HEK293T (cell line): ENCODE measurements at regions not wholly inside any gene's neighbourhood (a gene's known extent, or its start where the extent isn't known, plus 50 kb on each side); places are given as distances from the start of the nearest gene placed in this dataset.

ENCODE experiments used
- ARNT ChIP-seq: fragments of 450-650 bp; IDR thresholded peaks from 2 replicates; pipeline ENCODE4 v1.6.1; 2017; ENCODE audit warnings: mild to moderate bottlenecking
- BHLHE40 ChIP-seq: fragments of 450-650 bp; IDR thresholded peaks from 2 replicates; pipeline ENCODE4 v1.6.1; 2016; ENCODE audit warnings: mild to moderate bottlenecking, moderate library complexity, borderline replicate concordance
- L3MBTL2 ChIP-seq: fragments of 450-650 bp; conservative IDR thresholded peaks from 2 replicates; pipeline ENCODE4 v1.6.1; 2016; ENCODE audit warnings: mild to moderate bottlenecking
- SP1 ChIP-seq: fragments of 450-650 bp; IDR thresholded peaks from 2 replicates; pipeline ENCODE4 v1.6.1; 2017
- TF ChIP-seq, protein P1 (sequence below): fragments of 450-650 bp; IDR thresholded peaks from 2 replicates; pipeline ENCODE4 v1.6.1; 2016

DNA sequence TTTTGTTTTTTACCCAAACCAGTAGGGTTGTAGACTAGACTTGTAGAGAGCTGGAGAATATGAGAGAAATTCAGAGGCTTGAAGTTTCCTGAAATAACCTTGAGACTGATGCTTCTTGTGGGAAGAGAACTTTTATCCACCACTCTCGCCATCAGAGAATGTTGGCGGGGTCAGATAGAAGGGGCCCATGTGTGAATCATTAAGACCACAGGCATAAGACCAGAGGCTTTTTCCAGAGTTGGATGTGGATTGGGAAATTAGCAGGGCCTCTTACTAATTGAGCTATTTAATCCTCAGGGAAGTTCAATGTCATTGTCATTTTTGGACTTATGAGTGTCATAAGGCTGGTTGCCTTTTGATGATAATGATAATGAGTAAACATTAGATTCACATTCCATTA is 246.9 kb upstream of the THRB start:
- TF ChIP-seq L3MBTL2 (no peak), BHLHE40 (no peak), SP1 (no peak), ARNT (no peak)
- TF ChIP-seq, protein P1, sequence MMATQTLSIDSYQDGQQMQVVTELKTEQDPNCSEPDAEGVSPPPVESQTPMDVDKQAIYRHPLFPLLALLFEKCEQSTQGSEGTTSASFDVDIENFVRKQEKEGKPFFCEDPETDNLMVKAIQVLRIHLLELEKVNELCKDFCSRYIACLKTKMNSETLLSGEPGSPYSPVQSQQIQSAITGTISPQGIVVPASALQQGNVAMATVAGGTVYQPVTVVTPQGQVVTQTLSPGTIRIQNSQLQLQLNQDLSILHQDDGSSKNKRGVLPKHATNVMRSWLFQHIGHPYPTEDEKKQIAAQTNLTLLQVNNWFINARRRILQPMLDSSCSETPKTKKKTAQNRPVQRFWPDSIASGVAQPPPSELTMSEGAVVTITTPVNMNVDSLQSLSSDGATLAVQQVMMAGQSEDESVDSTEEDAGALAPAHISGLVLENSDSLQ: no peak
